Thoracic aorta (tissue), 2 donors: ENCODE measurements at regions not wholly inside any gene's neighbourhood (a gene's known extent, or its start where the extent isn't known, plus 50 kb on each side); places are given as distances from the start of the nearest gene placed in this dataset.

Experiments
- ATAC-seq: fragments of 150-250 bp; one replicate; pipeline ENCODE4 v1.8.0; 2017; ENCODE audit warnings: low read depth; ENCODE audit not compliant: insufficient number of reproducible peaks, low FRiP score
- DNase-seq: peaks from one replicate; pipeline ENCODE4 v3.0.0-alpha.2; 2020; ENCODE audit warnings: low spot score
- H3K27ac ChIP-seq, 2 donors: fragments of 200-600 bp; sonication (generic); 1 replicate in 1 of 2; 2 replicates in 1 of 2; pipeline ENCODE4 v1.5.1; 2016; ENCODE audit warnings: mild to moderate bottlenecking in 2 of 2, moderate library complexity in 2 of 2
- H3K27me3 ChIP-seq: fragments of 200-600 bp; sonication (generic); replicated peaks from 2 replicates; pipeline ENCODE4 v1.6.0; 2016; ENCODE audit warnings: mild to moderate bottlenecking; ENCODE audit not compliant: insufficient read depth
- H3K36me3 ChIP-seq: fragments of 200-600 bp; sonication (generic); one replicate; pipeline ENCODE4 v1.5.1; 2016
- H3K4me1 ChIP-seq, 2 donors: fragments of 200-600 bp; sonication (generic); 1 replicate in 1 of 2; 2 replicates in 1 of 2; pipeline versions ENCODE4 v1.5.1 to v1.6.0; 2016; ENCODE audit warnings: low read depth in 2 of 2, mild to moderate bottlenecking in 1 of 2; ENCODE audit not compliant: control insufficient read depth in 1 of 2
- H3K4me3 ChIP-seq: fragments of 200-600 bp; sonication (generic); 2 replicates; pipeline ENCODE4 v1.5.1; 2016; ENCODE audit warnings: mild to moderate bottlenecking
- H3K9me3 ChIP-seq: fragments of 200-600 bp; sonication (generic); 2 replicates; pipeline ENCODE4 v1.5.1; 2016
- CTCF ChIP-seq: fragments of 200-600 bp; sonication (generic); IDR thresholded peaks from one replicate; pipeline ENCODE4 v1.5.1; 2019; ENCODE audit warnings: antibody characterized with exemption

- H3K27ac ChIP-seq = no peak overlapping the region
- no peak overlapping the region for H3K4me3 ChIP-seq
- ATAC-seq (no peak), DNase-seq (no peak)
- no peaks in the 10 kb centered on the region for H3K27me3 ChIP-seq
- H3K4me1 ChIP-seq = no peaks in the 10 kb centered on the region
- TF ChIP-seq CTCF = no peak
- no peaks in the 10 kb centered on the region for H3K9me3 ChIP-seq
- H3K36me3 ChIP-seq = no peaks in the 10 kb centered on the region
These were observed 1174.6 kb upstream of the LRRTM3 start for GRCh38 chr10:65751218-65751617.

GRCh38 chr10:65751896-65752295, 1173.9 kb upstream of the LRRTM3 start:
- Histone ChIP-seq H3K4me3 (no peak overlapping the region), H3K36me3 (no peaks in the 10 kb centered on the region), H3K4me1 (no peaks in the 10 kb centered on the region), H3K9me3 (no peaks in the 10 kb centered on the region), H3K27ac (no peak overlapping the region), H3K27me3 (no peaks in the 10 kb centered on the region)
- ATAC-seq = no peak
- no peak for TF ChIP-seq CTCF
- no peak for DNase-seq

- Histone ChIP-seq H3K9me3 (no peaks in the 10 kb centered on the region), H3K27ac (no peak overlapping the region), H3K4me1 (no peaks in the 10 kb centered on the region), H3K27me3 (no peaks in the 10 kb centered on the region), H3K4me3 (no peak overlapping the region), H3K36me3 (no peaks in the 10 kb centered on the region)
- ATAC-seq (no peak), DNase-seq (no peak)
- TF ChIP-seq CTCF = no peak
These were observed 1172.3 kb upstream of the LRRTM3 start for GRCh38 chr10:65753532-65753931.

- no peaks in the 10 kb centered on the region for H3K36me3 ChIP-seq
- no peak for TF ChIP-seq CTCF
- no peak overlapping the region for H3K27ac ChIP-seq
- DNase-seq (no peak), ATAC-seq (no peak)
- H3K9me3 ChIP-seq = no peaks in the 10 kb centered on the region
- H3K4me3 ChIP-seq = no peak overlapping the region
- no peaks in the 10 kb centered on the region for H3K27me3 ChIP-seq
- no peaks in the 10 kb centered on the region for H3K4me1 ChIP-seq
These were observed 1171.7 kb upstream of the LRRTM3 start for GRCh38 chr10:65754112-65754511.

- Histone ChIP-seq H3K27ac (no peak overlapping the region), H3K9me3 (no peaks in the 10 kb centered on the region), H3K36me3 (no peaks in the 10 kb centered on the region), H3K27me3 (no peaks in the 10 kb centered on the region), H3K4me1 (no peaks in the 10 kb centered on the region), H3K4me3 (no peak overlapping the region)
- no peak for DNase-seq
- ATAC-seq = no peak
- no peak for TF ChIP-seq CTCF
These were observed 1163.5 kb upstream of the LRRTM3 start for GRCh38 chr10:65762311-65762710.
